HepG2 (cell line): ENCODE measurements at regions not wholly inside any gene's neighbourhood (a gene's known extent, or its start where the extent isn't known, plus 50 kb on each side); places are given as distances from the start of the nearest gene placed in this dataset.

ENCODE experiments used
- ARNT ChIP-seq: fragments of 450-650 bp; IDR thresholded peaks from 2 replicates; pipeline ENCODE4 v1.6.1; 2017
- CHD2 ChIP-seq: IDR thresholded peaks from 2 replicates; pipeline ENCODE4 v1.6.1; 2011; ENCODE audit warnings: low read depth, low read length, improper control_type of control experiment
- FOXK1 ChIP-seq: sonication (generic); formaldehyde crosslinking; IDR thresholded peaks from 2 replicates; pipeline ENCODE4 v1.4.0; 2020; ENCODE audit warnings: low read depth, missing genetic modification reagents, borderline replicate concordance
- FOXK2 ChIP-seq: fragments of 450-650 bp; IDR thresholded peaks from 2 replicates; pipeline ENCODE4 v1.6.1; 2016
- HOXA5 ChIP-seq: sonication (generic); formaldehyde crosslinking; IDR thresholded peaks from 2 replicates; pipeline ENCODE4 v1.4.0; 2020; ENCODE audit warnings: missing genetic modification reagents
- JDP2 ChIP-seq: sonication (generic); formaldehyde crosslinking; IDR thresholded peaks from 2 replicates; pipeline ENCODE4 v1.8.1; 2022; ENCODE audit warnings: missing genetic modification reagents, borderline replicate concordance
- MEIS1 ChIP-seq: sonication (generic); formaldehyde crosslinking; IDR thresholded peaks from 2 replicates; pipeline ENCODE4 v1.9.0; 2021; ENCODE audit warnings: mild to moderate bottlenecking, missing genetic modification reagents, moderate library complexity, borderline replicate concordance
- RBM39 ChIP-seq: fragments of 200-400 bp; formaldehyde crosslinking; IDR thresholded peaks from one replicate; pipeline ENCODE4 v1.6.1; 2018; ENCODE audit warnings: antibody characterized with exemption, mild to moderate bottlenecking, low read depth, low read length; ENCODE audit not compliant: poor library complexity, severe bottlenecking
- SALL1 ChIP-seq: sonication (generic); formaldehyde crosslinking; IDR thresholded peaks from 2 replicates; pipeline ENCODE4 v1.8.0; 2022; ENCODE audit warnings: mild to moderate bottlenecking, missing genetic modification reagents
- SRSF4 ChIP-seq: fragments of 200-400 bp; formaldehyde crosslinking; IDR thresholded peaks from one replicate; pipeline ENCODE4 v1.6.1; 2018; ENCODE audit warnings: mild to moderate bottlenecking, low read depth, low read length, moderate library complexity; ENCODE audit not compliant: poor library complexity, severe bottlenecking
- TBL1XR1 ChIP-seq: fragments of 150-350 bp; IDR thresholded peaks from 2 replicates; pipeline ENCODE4 v1.6.1; 2014; ENCODE audit warnings: borderline replicate concordance, low read length; ENCODE audit not compliant: partially characterized antibody
- TBX2 ChIP-seq: sonication (generic); formaldehyde crosslinking; IDR thresholded peaks from 2 replicates; pipeline ENCODE4 v1.5.0; 2020; ENCODE audit warnings: missing genetic modification reagents, mild to moderate bottlenecking, borderline replicate concordance
- ZFP36L2 ChIP-seq: sonication (generic); formaldehyde crosslinking; IDR thresholded peaks from 2 replicates; pipeline ENCODE4 v1.4.0; 2020; ENCODE audit warnings: missing genetic modification reagents
- ZNF12 ChIP-seq: sonication (generic); formaldehyde crosslinking; IDR thresholded peaks from 2 replicates; pipeline ENCODE4 v1.5.0; 2020; ENCODE audit warnings: missing genetic modification reagents
- ZNF234 ChIP-seq: sonication (generic); formaldehyde crosslinking; conservative IDR thresholded peaks from 2 replicates; pipeline ENCODE4 v1.5.1; 2020; ENCODE audit warnings: mild to moderate bottlenecking, missing genetic modification reagents
- ZNF446 ChIP-seq: sonication (generic); formaldehyde crosslinking; IDR thresholded peaks from 2 replicates; pipeline ENCODE4 v1.5.0; 2020; ENCODE audit warnings: mild to moderate bottlenecking, missing genetic modification reagents
- ZNF572 ChIP-seq: sonication (generic); formaldehyde crosslinking; IDR thresholded peaks from 2 replicates; pipeline ENCODE4 v1.5.1; 2020; ENCODE audit warnings: mild to moderate bottlenecking, missing genetic modification reagents
- ZNF644 ChIP-seq: IDR thresholded peaks from 2 replicates; pipeline ENCODE4 v1.6.1; 2016; ENCODE audit warnings: low read depth
- ZNF713 ChIP-seq: sonication (generic); formaldehyde crosslinking; IDR thresholded peaks from 2 replicates; pipeline ENCODE4 v1.4.0; 2020; ENCODE audit warnings: mild to moderate bottlenecking, missing genetic modification reagents
- ZSCAN20 ChIP-seq: sonication (generic); formaldehyde crosslinking; IDR thresholded peaks from 2 replicates; pipeline ENCODE4 v1.4.0; 2020; ENCODE audit warnings: missing genetic modification reagents, mild to moderate bottlenecking, borderline replicate concordance
- ZSCAN25 ChIP-seq: sonication (generic); formaldehyde crosslinking; IDR thresholded peaks from 2 replicates; pipeline ENCODE4 v1.8.0; 2022; ENCODE audit warnings: mild to moderate bottlenecking, missing genetic modification reagents
- TF ChIP-seq, protein P1 (sequence below): sonication (generic); formaldehyde crosslinking; IDR thresholded peaks from 2 replicates; pipeline ENCODE4 v1.4.0; 2020; ENCODE audit warnings: missing genetic modification reagents
- TF ChIP-seq, protein P2 (sequence below): fragments of 450-650 bp; IDR thresholded peaks from 2 replicates; pipeline ENCODE4 v1.6.1; 2017
- TF ChIP-seq, protein P3 (sequence below): IDR thresholded peaks from 2 replicates; pipeline ENCODE4 v1.6.1; 2016; ENCODE audit warnings: mild to moderate bottlenecking

DNA sequence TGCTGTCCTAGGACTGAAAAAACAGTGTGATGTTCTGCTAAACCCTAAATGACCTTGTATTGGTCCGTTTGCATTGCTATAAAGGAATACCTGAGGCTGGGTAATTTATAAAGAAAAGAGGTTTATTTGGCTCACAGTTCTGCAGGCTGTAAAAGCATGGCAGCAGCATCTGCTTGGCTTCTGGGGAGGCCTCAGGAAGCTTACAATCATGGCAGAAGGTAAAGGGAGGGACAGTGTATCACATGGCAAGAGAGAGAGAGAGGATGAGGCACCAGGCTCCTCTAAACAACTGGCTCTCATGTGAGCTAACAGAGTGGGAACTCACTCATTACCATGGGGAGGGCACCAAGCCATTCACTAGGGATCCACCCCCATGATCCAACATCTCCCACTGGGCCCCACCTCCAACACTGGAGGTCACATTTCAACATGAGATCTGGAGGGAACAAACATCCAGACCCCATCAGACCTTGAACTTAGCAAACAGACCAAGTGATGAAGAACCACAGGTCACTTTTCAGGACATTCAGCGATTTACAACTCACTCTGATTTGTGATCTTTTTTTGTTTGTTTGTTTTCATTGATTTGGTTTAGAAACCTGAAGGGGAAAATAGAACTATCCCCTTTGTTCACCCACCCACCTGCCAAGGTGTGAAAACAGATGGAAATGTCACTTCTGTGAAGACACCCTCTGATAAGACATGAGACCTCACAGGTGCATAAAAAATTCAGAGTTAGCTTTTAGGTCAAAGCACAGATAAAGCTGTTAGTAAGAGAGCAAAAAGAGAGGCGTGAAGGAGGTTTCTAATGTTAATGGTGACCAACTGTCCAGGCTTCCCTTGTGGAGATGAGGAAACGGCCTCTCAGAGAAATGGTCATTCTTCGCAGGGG lies 104.2 kb upstream of the RALGPS2 start (continued):
- TF ChIP-seq ZFP36L2 (no peak), SRSF4 (no peak), ZSCAN25 (CRISPR knock-in tag) (no peak), HOXA5 (CRISPR knock-in tag) (no peak), RBM39 (no peak), ZNF644 (peak; percentile 89), ZNF234 (CRISPR knock-in tag) (no peak), JDP2 (CRISPR knock-in tag) (no peak), ZSCAN20 (CRISPR knock-in tag) (no peak), FOXK2 (no peak), CHD2 (no peak), ZNF12 (peak; percentile 19; the same call in 1 of the 2 replicates), ZNF713 (CRISPR knock-in tag) (no peak), ARNT (no peak), MEIS1 (CRISPR knock-in tag) (no peak), TBL1XR1 (peak; percentile 76), ZNF572 (CRISPR knock-in tag) (no peak), TBX2 (peak; percentile 84), SALL1 (CRISPR knock-in tag) (peak; percentile 92), FOXK1 (peak; percentile 67; the same call in 1 of the 2 replicates), ZNF446 (CRISPR knock-in tag) (no peak)
- TF ChIP-seq, protein P1, sequence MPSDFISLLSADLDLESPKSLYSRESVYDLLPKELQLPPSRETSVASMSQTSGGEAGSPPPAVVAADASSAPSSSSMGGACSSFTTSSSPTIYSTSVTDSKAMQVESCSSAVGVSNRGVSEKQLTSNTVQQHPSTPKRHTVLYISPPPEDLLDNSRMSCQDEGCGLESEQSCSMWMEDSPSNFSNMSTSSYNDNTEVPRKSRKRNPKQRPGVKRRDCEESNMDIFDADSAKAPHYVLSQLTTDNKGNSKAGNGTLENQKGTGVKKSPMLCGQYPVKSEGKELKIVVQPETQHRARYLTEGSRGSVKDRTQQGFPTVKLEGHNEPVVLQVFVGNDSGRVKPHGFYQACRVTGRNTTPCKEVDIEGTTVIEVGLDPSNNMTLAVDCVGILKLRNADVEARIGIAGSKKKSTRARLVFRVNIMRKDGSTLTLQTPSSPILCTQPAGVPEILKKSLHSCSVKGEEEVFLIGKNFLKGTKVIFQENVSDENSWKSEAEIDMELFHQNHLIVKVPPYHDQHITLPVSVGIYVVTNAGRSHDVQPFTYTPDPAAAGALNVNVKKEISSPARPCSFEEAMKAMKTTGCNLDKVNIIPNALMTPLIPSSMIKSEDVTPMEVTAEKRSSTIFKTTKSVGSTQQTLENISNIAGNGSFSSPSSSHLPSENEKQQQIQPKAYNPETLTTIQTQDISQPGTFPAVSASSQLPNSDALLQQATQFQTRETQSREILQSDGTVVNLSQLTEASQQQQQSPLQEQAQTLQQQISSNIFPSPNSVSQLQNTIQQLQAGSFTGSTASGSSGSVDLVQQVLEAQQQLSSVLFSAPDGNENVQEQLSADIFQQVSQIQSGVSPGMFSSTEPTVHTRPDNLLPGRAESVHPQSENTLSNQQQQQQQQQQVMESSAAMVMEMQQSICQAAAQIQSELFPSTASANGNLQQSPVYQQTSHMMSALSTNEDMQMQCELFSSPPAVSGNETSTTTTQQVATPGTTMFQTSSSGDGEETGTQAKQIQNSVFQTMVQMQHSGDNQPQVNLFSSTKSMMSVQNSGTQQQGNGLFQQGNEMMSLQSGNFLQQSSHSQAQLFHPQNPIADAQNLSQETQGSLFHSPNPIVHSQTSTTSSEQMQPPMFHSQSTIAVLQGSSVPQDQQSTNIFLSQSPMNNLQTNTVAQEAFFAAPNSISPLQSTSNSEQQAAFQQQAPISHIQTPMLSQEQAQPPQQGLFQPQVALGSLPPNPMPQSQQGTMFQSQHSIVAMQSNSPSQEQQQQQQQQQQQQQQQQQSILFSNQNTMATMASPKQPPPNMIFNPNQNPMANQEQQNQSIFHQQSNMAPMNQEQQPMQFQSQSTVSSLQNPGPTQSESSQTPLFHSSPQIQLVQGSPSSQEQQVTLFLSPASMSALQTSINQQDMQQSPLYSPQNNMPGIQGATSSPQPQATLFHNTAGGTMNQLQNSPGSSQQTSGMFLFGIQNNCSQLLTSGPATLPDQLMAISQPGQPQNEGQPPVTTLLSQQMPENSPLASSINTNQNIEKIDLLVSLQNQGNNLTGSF, result no peak
- TF ChIP-seq, protein P2, sequence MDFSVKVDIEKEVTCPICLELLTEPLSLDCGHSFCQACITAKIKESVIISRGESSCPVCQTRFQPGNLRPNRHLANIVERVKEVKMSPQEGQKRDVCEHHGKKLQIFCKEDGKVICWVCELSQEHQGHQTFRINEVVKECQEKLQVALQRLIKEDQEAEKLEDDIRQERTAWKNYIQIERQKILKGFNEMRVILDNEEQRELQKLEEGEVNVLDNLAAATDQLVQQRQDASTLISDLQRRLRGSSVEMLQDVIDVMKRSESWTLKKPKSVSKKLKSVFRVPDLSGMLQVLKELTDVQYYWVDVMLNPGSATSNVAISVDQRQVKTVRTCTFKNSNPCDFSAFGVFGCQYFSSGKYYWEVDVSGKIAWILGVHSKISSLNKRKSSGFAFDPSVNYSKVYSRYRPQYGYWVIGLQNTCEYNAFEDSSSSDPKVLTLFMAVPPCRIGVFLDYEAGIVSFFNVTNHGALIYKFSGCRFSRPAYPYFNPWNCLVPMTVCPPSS, result no peak
- TF ChIP-seq, protein P3, sequence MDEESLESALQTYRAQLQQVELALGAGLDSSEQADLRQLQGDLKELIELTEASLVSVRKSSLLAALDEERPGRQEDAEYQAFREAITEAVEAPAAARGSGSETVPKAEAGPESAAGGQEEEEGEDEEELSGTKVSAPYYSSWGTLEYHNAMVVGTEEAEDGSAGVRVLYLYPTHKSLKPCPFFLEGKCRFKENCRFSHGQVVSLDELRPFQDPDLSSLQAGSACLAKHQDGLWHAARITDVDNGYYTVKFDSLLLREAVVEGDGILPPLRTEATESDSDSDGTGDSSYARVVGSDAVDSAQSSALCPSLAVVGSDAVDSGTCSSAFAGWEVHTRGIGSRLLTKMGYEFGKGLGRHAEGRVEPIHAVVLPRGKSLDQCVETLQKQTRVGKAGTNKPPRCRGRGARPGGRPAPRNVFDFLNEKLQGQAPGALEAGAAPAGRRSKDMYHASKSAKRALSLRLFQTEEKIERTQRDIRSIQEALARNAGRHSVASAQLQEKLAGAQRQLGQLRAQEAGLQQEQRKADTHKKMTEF (CRISPR knock-in tag), result peak; percentile 93
